ENCODE measurements at regions not wholly inside any gene's neighbourhood (a gene's known extent, or its start where the extent isn't known, plus 50 kb on each side); places are given as distances from the start of the nearest gene placed in this dataset.
A peak's percentile ranks its signal among the peaks of the same experiment; 100 is the strongest.

DNA sequence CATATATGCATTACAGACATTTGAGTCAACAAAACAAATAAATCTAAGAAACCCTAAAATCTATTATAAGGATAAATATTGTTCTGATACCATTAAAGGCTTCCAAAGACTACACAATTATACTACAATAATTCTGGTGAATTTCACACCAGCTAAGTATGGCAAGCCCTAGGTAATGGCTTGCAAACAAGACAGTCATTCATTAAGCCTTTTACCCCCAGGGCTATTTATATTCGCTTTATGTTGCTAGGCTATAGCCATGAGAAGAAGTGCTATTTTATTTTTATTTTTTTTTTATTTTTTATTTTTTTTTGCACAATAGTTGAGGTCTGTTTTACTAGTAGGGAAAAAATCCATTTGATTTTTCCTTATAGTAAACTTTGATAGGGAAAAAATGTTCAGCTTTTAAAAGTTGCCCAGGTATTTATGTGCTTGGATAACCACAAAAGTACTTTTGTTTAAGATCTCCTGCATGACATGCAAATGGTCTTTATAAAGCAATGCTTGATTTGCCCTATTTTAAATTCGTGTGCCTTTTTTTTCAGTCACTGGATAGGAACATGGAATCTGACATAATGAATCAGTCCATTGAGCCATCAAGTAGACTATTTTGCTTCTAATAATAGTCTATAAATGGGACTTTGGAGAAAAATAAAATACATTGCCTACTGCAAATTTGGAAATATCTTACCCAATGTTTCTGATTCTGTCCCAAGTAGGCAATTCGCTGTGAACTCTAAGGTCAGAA, 946.3 kb upstream of the COX7C start:
- H3K4me3 Mint-ChIP-seq, result no peak overlapping the region
- Histone ChIP-seq H3K9ac (ENCODE audit: extremely low read depth, low read length, poor library complexity, severe bottlenecking) (no peak overlapping the region), H3K4me3 (ENCODE audit: low read length) (no peak overlapping the region), H3K4me1 (ENCODE audit: control insufficient read depth, insufficient read depth, low read length) (no peaks in the 10 kb centered on the region), H3K27me3 (ENCODE audit: control insufficient read depth, insufficient read depth, low read length, poor library complexity, severe bottlenecking) (no peaks in the 10 kb centered on the region), H3K36me3 (ENCODE audit: control insufficient read depth, insufficient read depth, low read length) (no peaks in the 10 kb centered on the region), H3K27ac (ENCODE audit: low read depth, low read length) (no peak overlapping the region), H3K9me3 (ENCODE audit: control insufficient read depth, low read length) (no peaks in the 10 kb centered on the region)
- no peak overlapping the region for H3K27ac Mint-ChIP-seq
- H3K9me3 Mint-ChIP-seq, result no peaks in the 10 kb centered on the region
- H3K4me1 Mint-ChIP-seq, result no peaks in the 10 kb centered on the region
- no peak for DNase-seq
- H3K27me3 Mint-ChIP-seq (ENCODE audit: insufficient read depth), result no peaks in the 10 kb centered on the region
- no peaks in the 10 kb centered on the region for H3K36me3 Mint-ChIP-seq (ENCODE audit: low read depth)
- TF ChIP-seq, protein P1, sequence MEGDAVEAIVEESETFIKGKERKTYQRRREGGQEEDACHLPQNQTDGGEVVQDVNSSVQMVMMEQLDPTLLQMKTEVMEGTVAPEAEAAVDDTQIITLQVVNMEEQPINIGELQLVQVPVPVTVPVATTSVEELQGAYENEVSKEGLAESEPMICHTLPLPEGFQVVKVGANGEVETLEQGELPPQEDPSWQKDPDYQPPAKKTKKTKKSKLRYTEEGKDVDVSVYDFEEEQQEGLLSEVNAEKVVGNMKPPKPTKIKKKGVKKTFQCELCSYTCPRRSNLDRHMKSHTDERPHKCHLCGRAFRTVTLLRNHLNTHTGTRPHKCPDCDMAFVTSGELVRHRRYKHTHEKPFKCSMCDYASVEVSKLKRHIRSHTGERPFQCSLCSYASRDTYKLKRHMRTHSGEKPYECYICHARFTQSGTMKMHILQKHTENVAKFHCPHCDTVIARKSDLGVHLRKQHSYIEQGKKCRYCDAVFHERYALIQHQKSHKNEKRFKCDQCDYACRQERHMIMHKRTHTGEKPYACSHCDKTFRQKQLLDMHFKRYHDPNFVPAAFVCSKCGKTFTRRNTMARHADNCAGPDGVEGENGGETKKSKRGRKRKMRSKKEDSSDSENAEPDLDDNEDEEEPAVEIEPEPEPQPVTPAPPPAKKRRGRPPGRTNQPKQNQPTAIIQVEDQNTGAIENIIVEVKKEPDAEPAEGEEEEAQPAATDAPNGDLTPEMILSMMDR (conservative IDR thresholded peaks at IDR 0.05), result no peak
- 87 to 88% methylated on average over 2 of the region's 3 CpGs for WGBS, 2 experiments (ENCODE audit: insufficient coverage in 1 of 2, insufficient read length in 1 of 2)

DNA sequence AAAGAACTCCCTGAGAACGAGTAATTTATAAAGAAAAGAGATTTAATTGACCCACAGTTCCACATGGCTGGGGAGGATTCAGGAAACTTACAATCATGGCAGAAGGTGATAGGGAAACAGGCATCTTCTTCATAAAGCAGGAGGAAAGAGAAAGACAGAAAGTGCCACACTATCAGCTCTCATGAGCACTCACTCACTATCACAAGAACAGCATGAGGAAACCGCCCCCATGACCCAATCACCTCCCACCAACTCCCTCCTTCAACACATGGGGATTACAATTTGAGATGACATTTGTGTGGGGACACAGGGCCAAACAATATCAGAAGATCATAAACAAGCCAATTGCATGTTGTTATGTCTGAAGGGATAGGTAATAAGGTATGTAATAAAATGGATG, 935.9 kb upstream of the COX7C start:
- no peaks in the 10 kb centered on the region for H3K36me3 Mint-ChIP-seq (ENCODE audit: low read depth)
- Histone ChIP-seq H3K36me3 (ENCODE audit: control insufficient read depth, insufficient read depth, low read length) (no peaks in the 10 kb centered on the region), H3K27ac (ENCODE audit: low read depth, low read length) (no peak overlapping the region), H3K4me1 (ENCODE audit: control insufficient read depth, insufficient read depth, low read length) (no peaks in the 10 kb centered on the region), H3K9me3 (ENCODE audit: control insufficient read depth, low read length) (no peaks in the 10 kb centered on the region), H3K27me3 (ENCODE audit: control insufficient read depth, insufficient read depth, low read length, poor library complexity, severe bottlenecking) (no peaks in the 10 kb centered on the region), H3K4me3 (ENCODE audit: low read length) (no peak overlapping the region), H3K9ac (ENCODE audit: extremely low read depth, low read length, poor library complexity, severe bottlenecking) (no peak overlapping the region)
- no peak overlapping the region for H3K4me3 Mint-ChIP-seq
- no peaks in the 10 kb centered on the region for H3K27me3 Mint-ChIP-seq (ENCODE audit: insufficient read depth)
- H3K4me1 Mint-ChIP-seq, result no peaks in the 10 kb centered on the region
- no peaks in the 10 kb centered on the region for H3K9me3 Mint-ChIP-seq
- no peak overlapping the region for H3K27ac Mint-ChIP-seq
- DNase-seq, result peak; percentile 44
- TF ChIP-seq, protein P1 (conservative IDR thresholded peaks at IDR 0.05), result no peak
- WGBS, 2 experiments (ENCODE audit: insufficient coverage in 1 of 2, insufficient read length in 1 of 2), result 80% methylated on average over 2 of the region's 2 CpGs; no CpG with 5 or more reads in 1 of the 2 experiments

DNA sequence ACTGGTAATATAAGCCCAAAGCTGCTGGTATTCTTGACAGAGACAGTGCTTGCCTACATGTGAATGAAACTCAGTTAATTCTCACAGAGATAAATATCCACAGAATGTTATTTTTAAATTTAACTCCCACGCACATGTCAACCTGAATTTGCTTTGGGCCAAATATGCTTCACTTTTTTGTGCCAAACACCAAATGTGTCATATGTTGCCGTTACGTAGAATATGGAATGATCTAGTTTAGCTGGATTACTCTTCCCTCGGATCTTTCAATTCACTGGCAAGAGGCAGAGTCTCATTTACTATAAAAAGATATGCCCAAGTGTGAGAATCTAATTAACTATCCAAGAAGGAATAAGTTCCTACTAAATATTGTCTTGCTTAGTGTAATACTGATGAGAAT, 933.4 kb upstream of the COX7C start:
- Histone ChIP-seq H3K4me1 (ENCODE audit: control insufficient read depth, insufficient read depth, low read length) (no peaks in the 10 kb centered on the region), H3K9me3 (ENCODE audit: control insufficient read depth, low read length) (no peaks in the 10 kb centered on the region), H3K36me3 (ENCODE audit: control insufficient read depth, insufficient read depth, low read length) (no peaks in the 10 kb centered on the region), H3K4me3 (ENCODE audit: low read length) (no peak overlapping the region), H3K9ac (ENCODE audit: extremely low read depth, low read length, poor library complexity, severe bottlenecking) (no peak overlapping the region), H3K27ac (ENCODE audit: low read depth, low read length) (no peak overlapping the region), H3K27me3 (ENCODE audit: control insufficient read depth, insufficient read depth, low read length, poor library complexity, severe bottlenecking) (no peaks in the 10 kb centered on the region)
- Mint-ChIP-seq H3K27ac (no peak overlapping the region), H3K27me3 (ENCODE audit: insufficient read depth) (no peaks in the 10 kb centered on the region), H3K9me3 (no peaks in the 10 kb centered on the region), H3K4me3 (no peak overlapping the region), H3K36me3 (ENCODE audit: low read depth) (no peaks in the 10 kb centered on the region), H3K4me1 (no peaks in the 10 kb centered on the region)
- 93 to 100% methylated on average over 3 to 4 of the region's 4 CpGs for WGBS, 2 experiments (ENCODE audit: insufficient coverage in 1 of 2, insufficient read length in 1 of 2)
- no peak for DNase-seq
- TF ChIP-seq, protein P1 (conservative IDR thresholded peaks at IDR 0.05), result no peak
